Neural cell (in vitro differentiated cells): ENCODE measurements at regions not wholly inside any gene's neighbourhood (a gene's known extent, or its start where the extent isn't known, plus 50 kb on each side); places are given as distances from the start of the nearest gene placed in this dataset.
"Not testable (repeated sequence)": the region's sequence is repeated elsewhere in the genome, so short reads cannot be mapped to it uniquely, and the experiment has no call there.

Experiments used
- CTCF ChIP-seq: fragments of 450-650 bp; IDR thresholded peaks from 2 replicates; pipeline ENCODE4 v1.5.1; 2014; ENCODE audit warnings: antibody characterized with exemption, mild to moderate bottlenecking, moderate library complexity; ENCODE audit not compliant: poor library complexity, severe bottlenecking
- EP300 ChIP-seq: fragments of 450-650 bp; conservative IDR thresholded peaks from 2 replicates; pipeline ENCODE4 v1.6.1; 2014; ENCODE audit warnings: antibody characterized with exemption, mild to moderate bottlenecking, moderate library complexity; ENCODE audit not compliant: poor library complexity, severe bottlenecking
- EZH2 ChIP-seq: fragments of 200-600, 300-800 bp; shearing (Covaris generic), sonication (generic); IDR thresholded peaks from 2 replicates; pipeline ENCODE4 v1.6.1; 2014; ENCODE audit warnings: antibody characterized with exemption, low read length, borderline replicate concordance, mild to moderate bottlenecking; ENCODE audit not compliant: insufficient read depth, poor library complexity, severe bottlenecking
- MXI1 ChIP-seq: fragments of 450-650 bp; conservative IDR thresholded peaks from 2 replicates; pipeline ENCODE4 v1.6.1; 2014; ENCODE audit warnings: antibody characterized with exemption, mild to moderate bottlenecking; ENCODE audit not compliant: poor library complexity, severe bottlenecking
- POLR2AphosphoS5 ChIP-seq: IDR thresholded peaks from 2 replicates; pipeline ENCODE4 v1.6.1; 2012
- RAD21 ChIP-seq: fragments of 450-650 bp; conservative IDR thresholded peaks from 2 replicates; pipeline ENCODE4 v1.6.1; 2014; ENCODE audit warnings: antibody characterized with exemption, mild to moderate bottlenecking, moderate library complexity
- REST ChIP-seq: IDR thresholded peaks from 2 replicates; pipeline ENCODE4 v1.6.1; 2012; ENCODE audit warnings: borderline replicate concordance
- SMC3 ChIP-seq: fragments of 450-650 bp; conservative IDR thresholded peaks from 2 replicates; pipeline ENCODE4 v1.6.1; 2014; ENCODE audit warnings: antibody characterized with exemption, mild to moderate bottlenecking, moderate library complexity; ENCODE audit not compliant: poor library complexity
- TAF1 ChIP-seq: IDR thresholded peaks from 2 replicates; pipeline ENCODE4 v1.6.1; 2012; ENCODE audit warnings: low read depth

GRCh38 chr5:104451911-104452310, 889.3 kb upstream of the NUDT12 start:
- TF ChIP-seq EZH2, POLR2AphosphoS5, CTCF, SMC3, REST, EP300, TAF1, MXI1, RAD21: not testable (repeated sequence)
